GM23338 (cell line): ENCODE measurements at regions not wholly inside any gene's neighbourhood (a gene's known extent, or its start where the extent isn't known, plus 50 kb on each side); places are given as distances from the start of the nearest gene placed in this dataset.

Experiments used
- ATAC-seq: fragments of 200-7000 bp; cut with Tn5 transposase; 3 replicates; pipeline ENCODE4 v1.9.1; 2020
- DNase-seq: peaks from one replicate; pipeline ENCODE4 v3.0.0-alpha.2; 2015; ENCODE audit warnings: low spot score
- H2AFZ ChIP-seq: fragments of 200-600 bp; sonication (generic); 2 replicates; pipeline ENCODE4 v1.8.0; 2016; ENCODE audit warnings: antibody characterized with exemption, mild to moderate bottlenecking, moderate library complexity
- H3F3A ChIP-seq: fragments of 200-600 bp; sonication (generic); replicated peaks from 2 replicates; pipeline ENCODE4 v1.8.0; 2017; ENCODE audit warnings: antibody characterized with exemption, mixed run types, low read depth
- H3K27ac ChIP-seq: fragments of 200-600 bp; sonication (generic); 2 replicates; pipeline ENCODE4 v1.6.1; 2016; ENCODE audit warnings: low read depth
- H3K27me3 ChIP-seq: fragments of 200-600 bp; sonication (generic); 2 replicates; pipeline ENCODE4 v1.8.0; 2016; ENCODE audit warnings: mild to moderate bottlenecking, mixed run types, moderate library complexity; ENCODE audit not compliant: insufficient read depth
- H3K36me3 ChIP-seq: fragments of 200-600 bp; sonication (generic); 2 replicates; pipeline ENCODE4 v1.8.0; 2016; ENCODE audit warnings: mild to moderate bottlenecking; ENCODE audit not compliant: insufficient read depth
- H3K4me1 ChIP-seq: fragments of 200-600 bp; sonication (generic); 2 replicates; pipeline ENCODE4 v1.8.0; 2016; ENCODE audit warnings: mild to moderate bottlenecking, moderate library complexity; ENCODE audit not compliant: insufficient read depth
- H3K4me2 ChIP-seq: fragments of 200-600 bp; sonication (generic); 2 replicates; pipeline ENCODE4 v1.7.1; 2017; ENCODE audit warnings: mixed run types
- H3K4me3 ChIP-seq: fragments of 200-600 bp; sonication (generic); 2 replicates; pipeline ENCODE4 v1.6.1; 2016; ENCODE audit warnings: mixed run types
- H3K79me2 ChIP-seq: fragments of 200-600 bp; sonication (generic); replicated peaks from 2 replicates; pipeline ENCODE4 v1.8.0; 2017; ENCODE audit warnings: mild to moderate bottlenecking; ENCODE audit not compliant: insufficient read depth
- H3K9me2 ChIP-seq: fragments of 200-600 bp; sonication (generic); 2 replicates; pipeline ENCODE4 v1.8.0; 2017; ENCODE audit not compliant: insufficient read depth
- H4K20me1 ChIP-seq: fragments of 200-600 bp; sonication (generic); replicated peaks from 2 replicates; pipeline ENCODE4 v1.8.0; 2017; ENCODE audit warnings: mild to moderate bottlenecking; ENCODE audit not compliant: insufficient read depth
- H3K27ac Mint-ChIP-seq: 2 replicates; pipeline ENCODE4 v1.8.0; 2020; ENCODE audit warnings: inconsistent platforms, mild to moderate bottlenecking, moderate library complexity, mixed read lengths
- H3K27me3 Mint-ChIP-seq: 3 replicates; pipeline ENCODE4 v1.8.0; 2022; ENCODE audit warnings: low read depth, mild to moderate bottlenecking, moderate library complexity, mixed read lengths, inconsistent platforms; ENCODE audit not compliant: insufficient read depth, poor library complexity
- H3K36me3 Mint-ChIP-seq: 3 replicates; pipeline ENCODE4 v1.8.0; 2021; ENCODE audit warnings: low read depth, mild to moderate bottlenecking, inconsistent platforms, moderate library complexity, mixed read lengths
- H3K4me1 Mint-ChIP-seq: 3 replicates; pipeline ENCODE4 v1.8.0; 2020; ENCODE audit warnings: mild to moderate bottlenecking, inconsistent platforms, mixed read lengths
- H3K4me3 Mint-ChIP-seq: 3 replicates; pipeline ENCODE4 v1.8.0; 2021; ENCODE audit warnings: moderate library complexity, mild to moderate bottlenecking, inconsistent platforms, mixed read lengths
- H3K9me3 Mint-ChIP-seq: 3 replicates; pipeline ENCODE4 v1.8.0; 2020; ENCODE audit warnings: moderate library complexity, mild to moderate bottlenecking, inconsistent platforms, mixed read lengths
- CREB1 ChIP-seq: fragments of 250-450 bp; sonication (Bioruptor Pico); IDR thresholded peaks from 2 replicates; pipeline ENCODE4 v1.5.0; 2020; ENCODE audit warnings: low read depth, mild to moderate bottlenecking, moderate library complexity
- CTCF ChIP-seq, 2 experiments: fragments of 200-600 bp in 1 of 2; sonication (generic) in 1 of 2; conservative IDR thresholded peaks; 2 replicates each; pipeline versions ENCODE4 v1.5.1 to v1.6.1; 2016 to 2017; ENCODE audit warnings: antibody characterized with exemption in 2 of 2, low read depth in 2 of 2, mild to moderate bottlenecking in 2 of 2, moderate library complexity in 1 of 2
- ETS1 ChIP-seq: IDR thresholded peaks from 2 replicates; pipeline ENCODE4 v1.6.1; 2016; ENCODE audit warnings: antibody characterized with exemption
- EZH2 ChIP-seq: fragments of 200-600 bp; sonication (generic); IDR thresholded peaks from one replicate; pipeline ENCODE4 v1.8.0; 2017; ENCODE audit warnings: antibody characterized with exemption, mild to moderate bottlenecking, low read depth; ENCODE audit not compliant: unreplicated experiment
- EZH2phosphoT487 ChIP-seq: fragments of 200-600 bp; sonication (generic); IDR thresholded peaks from one replicate; pipeline ENCODE4 v1.8.1; 2018; ENCODE audit warnings: antibody characterized with exemption; ENCODE audit not compliant: unreplicated experiment
- JUNB ChIP-seq: IDR thresholded peaks from one replicate; pipeline ENCODE4 v1.6.1; 2016; ENCODE audit warnings: antibody characterized with exemption; ENCODE audit not compliant: unreplicated experiment
- NANOG ChIP-seq: IDR thresholded peaks from 2 replicates; pipeline ENCODE4 v1.6.1; 2016; ENCODE audit warnings: antibody characterized with exemption, borderline replicate concordance
- POLR2AphosphoS5 ChIP-seq: IDR thresholded peaks from 2 replicates; pipeline ENCODE4 v1.6.1; 2016; ENCODE audit warnings: antibody characterized with exemption, low read depth
- REST ChIP-seq: IDR thresholded peaks from one replicate; pipeline ENCODE4 v1.6.1; 2018; ENCODE audit warnings: antibody characterized with exemption; ENCODE audit not compliant: unreplicated experiment
- STAT1 ChIP-seq: IDR thresholded peaks from one replicate; pipeline ENCODE4 v1.6.1; 2016; ENCODE audit warnings: antibody characterized with exemption; ENCODE audit not compliant: unreplicated experiment
- ZNF114 ChIP-seq: fragments of 250-450 bp; sonication (Bioruptor Pico); IDR thresholded peaks from 2 replicates; pipeline ENCODE4 v1.5.0; 2020; ENCODE audit warnings: mild to moderate bottlenecking, moderate library complexity
- ZNF331 ChIP-seq: fragments of 250-450 bp; sonication (Bioruptor Pico); IDR thresholded peaks from 2 replicates; pipeline ENCODE4 v1.5.0; 2020; ENCODE audit warnings: low read depth, mild to moderate bottlenecking, moderate library complexity
- ZNF462 ChIP-seq: fragments of 250-450 bp; sonication (Bioruptor Pico); IDR thresholded peaks from 2 replicates; pipeline ENCODE4 v1.5.0; 2020; ENCODE audit warnings: mild to moderate bottlenecking, moderate library complexity

GRCh38 chr1:173423291-173423690 is 53.8 kb upstream of the PRDX6 start:
- 0 out of 2 replicates have a peak, but pooled peaks cover 27% of the 10 kb centered on the region for H3K4me1 ChIP-seq
- Mint-ChIP-seq H3K9me3 (no peaks in the 10 kb centered on the region), H3K36me3 (no peaks in the 10 kb centered on the region), H3K27ac (no peak overlapping the region), H3K27me3 (peaks cover 3% of the 10 kb centered on the region), H3K4me1 (peaks cover 14% of the 10 kb centered on the region; the same call in 2 of the 3 replicates), H3K4me3 (no peak overlapping the region)
- no peak overlapping the region for H3K27ac ChIP-seq
- H3K36me3 ChIP-seq, result no peaks in the 10 kb centered on the region
- TF ChIP-seq ZNF462 (CRISPR knock-in tag), result no peak
- no peak for TF ChIP-seq POLR2AphosphoS5
- TF ChIP-seq ETS1, result no peak
- no peak for TF ChIP-seq ZNF331 (CRISPR knock-in tag)
- no peak for TF ChIP-seq EZH2phosphoT487
- TF ChIP-seq JUNB, result no peak
- no peak for TF ChIP-seq CTCF (conservative IDR thresholded peaks at IDR 0.05; ENCODE audit: low read depth in 2 of 2)
- TF ChIP-seq NANOG, result no peak
- no peak for TF ChIP-seq ZNF114 (CRISPR knock-in tag)
- TF ChIP-seq CREB1, result no peak
- TF ChIP-seq EZH2, result no peak
- TF ChIP-seq REST, result no peak
- TF ChIP-seq STAT1, result no peak
- no peaks in the 10 kb centered on the region for H4K20me1 ChIP-seq
- H3K27me3 ChIP-seq, result no peaks in the 10 kb centered on the region
- H3K9me2 ChIP-seq, result no peaks in the 10 kb centered on the region
- no peaks in the 10 kb centered on the region for H3K79me2 ChIP-seq
- no peak overlapping the region for H2AFZ ChIP-seq
- no peak for ATAC-seq
- H3F3A ChIP-seq, result no peaks in the 10 kb centered on the region
- H3K4me2 ChIP-seq, result no peak overlapping the region
- no peak for DNase-seq
- no peak overlapping the region for H3K4me3 ChIP-seq
